ENCODE measurements at regions not wholly inside any gene's neighbourhood (a gene's known extent, or its start where the extent isn't known, plus 50 kb on each side); places are given as distances from the start of the nearest gene placed in this dataset.

DNA sequence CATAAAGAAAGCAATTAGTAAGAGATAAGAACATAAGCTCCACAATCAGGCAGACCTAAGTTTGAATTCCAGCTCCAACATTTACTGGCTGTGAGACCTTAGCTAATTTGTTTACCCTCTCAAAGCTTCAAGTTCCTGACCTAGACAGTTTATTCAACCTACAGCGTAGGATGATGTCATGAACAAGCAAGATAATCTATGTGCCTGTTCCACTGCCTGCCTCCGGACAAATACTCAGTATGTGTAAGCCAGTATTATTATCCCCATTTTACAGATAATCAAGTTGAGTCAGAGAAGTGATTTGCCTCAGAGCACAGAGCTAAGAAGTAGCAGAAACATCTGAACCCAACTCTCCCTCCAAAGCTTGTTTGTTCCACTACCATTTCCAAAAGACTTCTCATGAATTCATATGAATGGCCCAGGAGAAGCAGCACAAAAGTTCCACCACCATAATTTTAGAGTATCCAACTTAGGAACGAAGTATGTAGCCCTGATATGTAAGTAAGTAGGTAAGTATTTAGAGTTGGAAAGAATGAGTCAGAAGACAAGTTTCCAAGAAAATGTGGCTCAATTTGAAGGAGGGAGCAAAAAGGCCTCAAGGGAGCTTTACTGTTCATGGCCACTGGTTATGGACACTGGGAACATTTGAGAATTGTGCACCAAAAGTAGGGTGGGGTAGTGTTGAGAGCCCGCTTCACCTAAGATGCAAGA lies 398.2 kb downstream of the NFIB start:
- TF ChIP-seq ZNF843 (tag by site-specific recombination; IDR thresholded peaks at IDR 0.05) (peak; percentile 52; the same call in 1 of the 2 replicates), KLF16 (tag by site-specific recombination; IDR thresholded peaks at IDR 0.05) (no peak), REPIN1 (tag by site-specific recombination; IDR thresholded peaks at IDR 0.05; ENCODE audit: low read depth) (no peak), ZNF416 (tag by site-specific recombination; IDR thresholded peaks at IDR 0.05) (no peak), ZNF274 (IDR thresholded peaks at IDR 0.05; ENCODE audit: low read length) (no peak), ZNF274 (tag by site-specific recombination; IDR thresholded peaks at IDR 0.05; ENCODE audit: borderline replicate concordance) (no peak), ZNF624 (tag by site-specific recombination; IDR thresholded peaks at IDR 0.05) (no peak)
- TF ChIP-seq, protein P1, sequence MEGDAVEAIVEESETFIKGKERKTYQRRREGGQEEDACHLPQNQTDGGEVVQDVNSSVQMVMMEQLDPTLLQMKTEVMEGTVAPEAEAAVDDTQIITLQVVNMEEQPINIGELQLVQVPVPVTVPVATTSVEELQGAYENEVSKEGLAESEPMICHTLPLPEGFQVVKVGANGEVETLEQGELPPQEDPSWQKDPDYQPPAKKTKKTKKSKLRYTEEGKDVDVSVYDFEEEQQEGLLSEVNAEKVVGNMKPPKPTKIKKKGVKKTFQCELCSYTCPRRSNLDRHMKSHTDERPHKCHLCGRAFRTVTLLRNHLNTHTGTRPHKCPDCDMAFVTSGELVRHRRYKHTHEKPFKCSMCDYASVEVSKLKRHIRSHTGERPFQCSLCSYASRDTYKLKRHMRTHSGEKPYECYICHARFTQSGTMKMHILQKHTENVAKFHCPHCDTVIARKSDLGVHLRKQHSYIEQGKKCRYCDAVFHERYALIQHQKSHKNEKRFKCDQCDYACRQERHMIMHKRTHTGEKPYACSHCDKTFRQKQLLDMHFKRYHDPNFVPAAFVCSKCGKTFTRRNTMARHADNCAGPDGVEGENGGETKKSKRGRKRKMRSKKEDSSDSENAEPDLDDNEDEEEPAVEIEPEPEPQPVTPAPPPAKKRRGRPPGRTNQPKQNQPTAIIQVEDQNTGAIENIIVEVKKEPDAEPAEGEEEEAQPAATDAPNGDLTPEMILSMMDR (tag by site-specific recombination; IDR thresholded peaks at IDR 0.05) = no peak
- TF ChIP-seq, protein P2, sequence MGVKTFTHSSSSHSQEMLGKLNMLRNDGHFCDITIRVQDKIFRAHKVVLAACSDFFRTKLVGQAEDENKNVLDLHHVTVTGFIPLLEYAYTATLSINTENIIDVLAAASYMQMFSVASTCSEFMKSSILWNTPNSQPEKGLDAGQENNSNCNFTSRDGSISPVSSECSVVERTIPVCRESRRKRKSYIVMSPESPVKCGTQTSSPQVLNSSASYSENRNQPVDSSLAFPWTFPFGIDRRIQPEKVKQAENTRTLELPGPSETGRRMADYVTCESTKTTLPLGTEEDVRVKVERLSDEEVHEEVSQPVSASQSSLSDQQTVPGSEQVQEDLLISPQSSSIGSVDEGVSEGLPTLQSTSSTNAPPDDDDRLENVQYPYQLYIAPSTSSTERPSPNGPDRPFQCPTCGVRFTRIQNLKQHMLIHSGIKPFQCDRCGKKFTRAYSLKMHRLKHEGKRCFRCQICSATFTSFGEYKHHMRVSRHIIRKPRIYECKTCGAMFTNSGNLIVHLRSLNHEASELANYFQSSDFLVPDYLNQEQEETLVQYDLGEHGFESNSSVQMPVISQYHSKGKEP (tag by site-specific recombination; IDR thresholded peaks at IDR 0.05) = no peak
- TF ChIP-seq, protein P3, sequence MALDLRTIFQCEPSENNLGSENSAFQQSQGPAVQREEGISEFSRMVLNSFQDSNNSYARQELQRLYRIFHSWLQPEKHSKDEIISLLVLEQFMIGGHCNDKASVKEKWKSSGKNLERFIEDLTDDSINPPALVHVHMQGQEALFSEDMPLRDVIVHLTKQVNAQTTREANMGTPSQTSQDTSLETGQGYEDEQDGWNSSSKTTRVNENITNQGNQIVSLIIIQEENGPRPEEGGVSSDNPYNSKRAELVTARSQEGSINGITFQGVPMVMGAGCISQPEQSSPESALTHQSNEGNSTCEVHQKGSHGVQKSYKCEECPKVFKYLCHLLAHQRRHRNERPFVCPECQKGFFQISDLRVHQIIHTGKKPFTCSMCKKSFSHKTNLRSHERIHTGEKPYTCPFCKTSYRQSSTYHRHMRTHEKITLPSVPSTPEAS (tag by site-specific recombination; IDR thresholded peaks at IDR 0.05) = no peak
- TF ChIP-seq, protein P4, sequence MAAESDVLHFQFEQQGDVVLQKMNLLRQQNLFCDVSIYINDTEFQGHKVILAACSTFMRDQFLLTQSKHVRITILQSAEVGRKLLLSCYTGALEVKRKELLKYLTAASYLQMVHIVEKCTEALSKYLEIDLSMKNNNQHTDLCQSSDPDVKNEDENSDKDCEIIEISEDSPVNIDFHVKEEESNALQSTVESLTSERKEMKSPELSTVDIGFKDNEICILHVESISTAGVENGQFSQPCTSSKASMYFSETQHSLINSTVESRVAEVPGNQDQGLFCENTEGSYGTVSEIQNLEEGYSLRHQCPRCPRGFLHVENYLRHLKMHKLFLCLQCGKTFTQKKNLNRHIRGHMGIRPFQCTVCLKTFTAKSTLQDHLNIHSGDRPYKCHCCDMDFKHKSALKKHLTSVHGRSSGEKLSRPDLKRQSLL (tag by site-specific recombination; IDR thresholded peaks at IDR 0.05) = peak; percentile 42; the same call in 1 of the 2 replicates
- TF ChIP-seq, protein P5, sequence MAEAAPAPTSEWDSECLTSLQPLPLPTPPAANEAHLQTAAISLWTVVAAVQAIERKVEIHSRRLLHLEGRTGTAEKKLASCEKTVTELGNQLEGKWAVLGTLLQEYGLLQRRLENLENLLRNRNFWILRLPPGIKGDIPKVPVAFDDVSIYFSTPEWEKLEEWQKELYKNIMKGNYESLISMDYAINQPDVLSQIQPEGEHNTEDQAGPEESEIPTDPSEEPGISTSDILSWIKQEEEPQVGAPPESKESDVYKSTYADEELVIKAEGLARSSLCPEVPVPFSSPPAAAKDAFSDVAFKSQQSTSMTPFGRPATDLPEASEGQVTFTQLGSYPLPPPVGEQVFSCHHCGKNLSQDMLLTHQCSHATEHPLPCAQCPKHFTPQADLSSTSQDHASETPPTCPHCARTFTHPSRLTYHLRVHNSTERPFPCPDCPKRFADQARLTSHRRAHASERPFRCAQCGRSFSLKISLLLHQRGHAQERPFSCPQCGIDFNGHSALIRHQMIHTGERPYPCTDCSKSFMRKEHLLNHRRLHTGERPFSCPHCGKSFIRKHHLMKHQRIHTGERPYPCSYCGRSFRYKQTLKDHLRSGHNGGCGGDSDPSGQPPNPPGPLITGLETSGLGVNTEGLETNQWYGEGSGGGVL (tag by site-specific recombination; IDR thresholded peaks at IDR 0.05) = no peak
- TF ChIP-seq, protein P6, sequence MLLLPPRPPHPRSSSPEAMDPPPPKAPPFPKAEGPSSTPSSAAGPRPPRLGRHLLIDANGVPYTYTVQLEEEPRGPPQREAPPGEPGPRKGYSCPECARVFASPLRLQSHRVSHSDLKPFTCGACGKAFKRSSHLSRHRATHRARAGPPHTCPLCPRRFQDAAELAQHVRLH (tag by site-specific recombination; IDR thresholded peaks at IDR 0.05) = peak; percentile 40
- TF ChIP-seq, protein P7, sequence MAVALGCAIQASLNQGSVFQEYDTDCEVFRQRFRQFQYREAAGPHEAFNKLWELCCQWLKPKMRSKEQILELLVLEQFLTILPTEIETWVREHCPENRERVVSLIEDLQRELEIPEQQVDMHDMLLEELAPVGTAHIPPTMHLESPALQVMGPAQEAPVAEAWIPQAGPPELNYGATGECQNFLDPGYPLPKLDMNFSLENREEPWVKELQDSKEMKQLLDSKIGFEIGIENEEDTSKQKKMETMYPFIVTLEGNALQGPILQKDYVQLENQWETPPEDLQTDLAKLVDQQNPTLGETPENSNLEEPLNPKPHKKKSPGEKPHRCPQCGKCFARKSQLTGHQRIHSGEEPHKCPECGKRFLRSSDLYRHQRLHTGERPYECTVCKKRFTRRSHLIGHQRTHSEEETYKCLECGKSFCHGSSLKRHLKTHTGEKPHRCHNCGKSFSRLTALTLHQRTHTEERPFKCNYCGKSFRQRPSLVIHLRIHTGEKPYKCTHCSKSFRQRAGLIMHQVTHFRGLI (tag by site-specific recombination; IDR thresholded peaks at IDR 0.05) = no peak
- TF ChIP-seq, protein P8, sequence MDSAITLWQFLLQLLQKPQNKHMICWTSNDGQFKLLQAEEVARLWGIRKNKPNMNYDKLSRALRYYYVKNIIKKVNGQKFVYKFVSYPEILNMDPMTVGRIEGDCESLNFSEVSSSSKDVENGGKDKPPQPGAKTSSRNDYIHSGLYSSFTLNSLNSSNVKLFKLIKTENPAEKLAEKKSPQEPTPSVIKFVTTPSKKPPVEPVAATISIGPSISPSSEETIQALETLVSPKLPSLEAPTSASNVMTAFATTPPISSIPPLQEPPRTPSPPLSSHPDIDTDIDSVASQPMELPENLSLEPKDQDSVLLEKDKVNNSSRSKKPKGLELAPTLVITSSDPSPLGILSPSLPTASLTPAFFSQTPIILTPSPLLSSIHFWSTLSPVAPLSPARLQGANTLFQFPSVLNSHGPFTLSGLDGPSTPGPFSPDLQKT (IDR thresholded peaks at IDR 0.05; ENCODE audit: borderline replicate concordance, low read depth, low read length) = no peak

All from HEK293 (cell line).